ENCODE measurements at regions not wholly inside any gene's neighbourhood (a gene's known extent, or its start where the extent isn't known, plus 50 kb on each side); places are given as distances from the start of the nearest gene placed in this dataset.

DNA sequence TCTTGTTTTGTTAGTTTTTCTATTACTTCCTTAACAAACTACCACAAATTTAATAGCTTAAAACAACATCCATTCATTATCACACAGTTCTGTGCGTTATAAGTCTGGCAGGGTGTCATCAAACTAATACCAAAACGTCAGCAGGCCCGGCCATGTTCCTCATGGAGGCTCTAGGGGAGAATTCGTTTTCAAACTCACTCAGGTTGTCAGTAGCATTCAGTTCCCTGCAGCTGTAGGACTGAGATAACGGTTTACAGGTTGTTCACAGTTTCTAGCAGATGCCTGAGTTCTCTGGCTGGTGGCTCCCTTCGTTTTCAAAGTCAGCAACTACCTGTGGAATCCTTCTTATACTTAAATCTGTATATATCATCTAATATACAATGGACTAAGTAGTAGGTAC, 72.5 kb upstream of the PRSS16 start:
- no peaks in the 10 kb centered on the region for H3K9me3 ChIP-seq (ENCODE audit: low read length)
- no peak for TF ChIP-seq CTCF (IDR thresholded peaks at IDR 0.05; ENCODE audit: low read length)
- no peak for TF ChIP-seq EZH2 (IDR thresholded peaks at IDR 0.05; ENCODE audit: borderline replicate concordance, low read length)
- H3K4me2 ChIP-seq (ENCODE audit: low read length) = no peak overlapping the region
- H3K9ac ChIP-seq (ENCODE audit: low read length) = no peak overlapping the region
- H3K79me2 ChIP-seq (ENCODE audit: insufficient read depth, low read length) = no peaks in the 10 kb centered on the region
- H3K27ac ChIP-seq (ENCODE audit: low read depth, low read length, poor library complexity, severe bottlenecking) = no peak overlapping the region
- peaks cover 11% of the 10 kb centered on the region for H3K4me1 ChIP-seq (ENCODE audit: insufficient read depth, low read length, severe bottlenecking)
- no peak overlapping the region for H3K4me3 ChIP-seq (ENCODE audit: low read depth, low read length, poor library complexity, severe bottlenecking)
- H3F3A ChIP-seq (ENCODE audit: insufficient read depth, low read length) = no peaks in the 10 kb centered on the region; the same call in 1 of the 2 replicates
- H3K27me3 ChIP-seq (ENCODE audit: insufficient read depth, low read length) = no peaks in the 10 kb centered on the region
- no peaks in the 10 kb centered on the region for H4K20me1 ChIP-seq (ENCODE audit: insufficient read depth, low read length)
- no peaks in the 10 kb centered on the region for H3K9me2 ChIP-seq (ENCODE audit: low read depth, low read length)
- no peak overlapping the region for H2AFZ ChIP-seq (ENCODE audit: low read length)
- H3K36me3 ChIP-seq (ENCODE audit: insufficient read depth, low read length) = no peaks in the 10 kb centered on the region

GRCh38 chr6:27176096-27176495, 71.4 kb upstream of the PRSS16 start:
- Histone ChIP-seq H3K27ac (ENCODE audit: low read depth, low read length, poor library complexity, severe bottlenecking) (no peak overlapping the region), H3K4me1 (ENCODE audit: insufficient read depth, low read length, severe bottlenecking) (peaks cover 11% of the 10 kb centered on the region), H4K20me1 (ENCODE audit: insufficient read depth, low read length) (no peaks in the 10 kb centered on the region), H3K9me2 (ENCODE audit: low read depth, low read length) (no peaks in the 10 kb centered on the region), H3K9ac (ENCODE audit: low read length) (no peak overlapping the region), H2AFZ (ENCODE audit: low read length) (no peak overlapping the region), H3K4me2 (ENCODE audit: low read length) (no peak overlapping the region), H3K27me3 (ENCODE audit: insufficient read depth, low read length) (no peaks in the 10 kb centered on the region), H3K36me3 (ENCODE audit: insufficient read depth, low read length) (no peaks in the 10 kb centered on the region), H3K4me3 (ENCODE audit: low read depth, low read length, poor library complexity, severe bottlenecking) (peak overlapping the region; percentile 97), H3K79me2 (ENCODE audit: insufficient read depth, low read length) (no peaks in the 10 kb centered on the region), H3F3A (ENCODE audit: insufficient read depth, low read length) (no peaks in the 10 kb centered on the region; the same call in 1 of the 2 replicates), H3K9me3 (ENCODE audit: low read length) (no peaks in the 10 kb centered on the region)
- TF ChIP-seq CTCF (IDR thresholded peaks at IDR 0.05; ENCODE audit: low read length) = no peak

GRCh38 chr6:27176523-27177484, 70.7 kb upstream of the PRSS16 start:
- Histone ChIP-seq H3K4me3 (ENCODE audit: low read depth, low read length, poor library complexity, severe bottlenecking) (peak overlapping the region; percentile 97), H3K36me3 (ENCODE audit: insufficient read depth, low read length) (no peaks in the 10 kb centered on the region), H3F3A (ENCODE audit: insufficient read depth, low read length) (no peaks in the 10 kb centered on the region; the same call in 1 of the 2 replicates), H3K4me2 (ENCODE audit: low read length) (peak overlapping the region; percentile 83), H3K9me3 (ENCODE audit: low read length) (no peaks in the 10 kb centered on the region), H3K4me1 (ENCODE audit: insufficient read depth, low read length, severe bottlenecking) (peaks cover 11% of the 10 kb centered on the region), H3K27me3 (ENCODE audit: insufficient read depth, low read length) (no peaks in the 10 kb centered on the region), H3K79me2 (ENCODE audit: insufficient read depth, low read length) (no peaks in the 10 kb centered on the region), H3K9me2 (ENCODE audit: low read depth, low read length) (no peaks in the 10 kb centered on the region), H4K20me1 (ENCODE audit: insufficient read depth, low read length) (no peaks in the 10 kb centered on the region), H2AFZ (ENCODE audit: low read length) (peak overlapping the region; percentile 85), H3K9ac (ENCODE audit: low read length) (peak overlapping the region; percentile 94), H3K27ac (ENCODE audit: low read depth, low read length, poor library complexity, severe bottlenecking) (peak overlapping the region; percentile 71)
- TF ChIP-seq CTCF (IDR thresholded peaks at IDR 0.05; ENCODE audit: low read length) (no peak), EZH2 (IDR thresholded peaks at IDR 0.05; ENCODE audit: borderline replicate concordance, low read length) (no peak)

Data from OCI-LY1 (cell line).